ENCODE measurements at regions not wholly inside any gene's neighbourhood (a gene's known extent, or its start where the extent isn't known, plus 50 kb on each side); places are given as distances from the start of the nearest gene placed in this dataset.
"Not testable (repeated sequence)": the region's sequence is repeated elsewhere in the genome, so short reads cannot be mapped to it uniquely, and the experiment has no call there.

DNA sequence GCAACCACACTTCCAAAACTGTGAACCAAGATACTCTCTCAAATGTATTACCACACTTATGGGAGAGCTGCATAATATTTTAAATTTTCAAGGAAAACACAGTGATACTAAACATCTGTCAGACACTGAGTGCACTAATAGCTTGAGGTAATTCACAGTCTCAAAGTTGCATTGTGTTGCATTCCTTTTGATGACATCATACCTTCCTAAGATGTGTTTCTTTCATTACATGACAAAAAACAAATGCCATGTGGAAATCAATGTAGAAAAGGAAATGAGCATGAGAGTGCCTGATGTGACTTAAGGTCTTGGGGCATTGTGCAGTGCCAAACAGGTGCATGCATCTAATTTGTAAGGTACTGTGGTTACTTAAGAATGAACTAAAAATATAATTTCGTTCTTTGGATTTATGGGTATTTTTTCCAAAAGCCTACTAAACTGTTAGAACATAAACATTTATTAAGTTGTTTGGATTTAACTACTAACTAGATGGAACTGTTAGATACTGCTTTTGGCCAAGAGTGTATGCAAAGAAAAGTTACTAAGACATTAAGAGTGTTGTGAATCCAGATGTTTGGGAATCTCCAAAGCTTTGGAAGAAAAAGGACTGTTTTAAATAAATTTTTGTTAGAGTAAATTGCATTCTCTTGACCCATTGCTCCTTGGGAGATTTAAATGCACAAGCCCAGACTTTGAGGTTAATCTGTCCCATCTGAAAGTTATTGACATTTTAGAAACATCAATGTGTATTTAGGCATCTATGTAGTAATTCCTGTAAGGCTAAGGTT lies 496.2 kb upstream of the SEMA3D start:
- intact Hi-C loops (cut with DNase I; ENCODE audit: low total_unique reads) = no loop called here
- H3K4me3 ChIP-seq (ENCODE audit: low read depth, poor library complexity, severe bottlenecking) = no peak overlapping the region
- DNase-seq (ENCODE audit: low spot score in 2 of 2) = no peak
- WGBS, 2 donors = 44 to 57% methylated on average over 1 of the region's 1 CpG
- no peak for TF ChIP-seq POLR2A (IDR thresholded peaks at IDR 0.05)
- TF ChIP-seq, protein P1, sequence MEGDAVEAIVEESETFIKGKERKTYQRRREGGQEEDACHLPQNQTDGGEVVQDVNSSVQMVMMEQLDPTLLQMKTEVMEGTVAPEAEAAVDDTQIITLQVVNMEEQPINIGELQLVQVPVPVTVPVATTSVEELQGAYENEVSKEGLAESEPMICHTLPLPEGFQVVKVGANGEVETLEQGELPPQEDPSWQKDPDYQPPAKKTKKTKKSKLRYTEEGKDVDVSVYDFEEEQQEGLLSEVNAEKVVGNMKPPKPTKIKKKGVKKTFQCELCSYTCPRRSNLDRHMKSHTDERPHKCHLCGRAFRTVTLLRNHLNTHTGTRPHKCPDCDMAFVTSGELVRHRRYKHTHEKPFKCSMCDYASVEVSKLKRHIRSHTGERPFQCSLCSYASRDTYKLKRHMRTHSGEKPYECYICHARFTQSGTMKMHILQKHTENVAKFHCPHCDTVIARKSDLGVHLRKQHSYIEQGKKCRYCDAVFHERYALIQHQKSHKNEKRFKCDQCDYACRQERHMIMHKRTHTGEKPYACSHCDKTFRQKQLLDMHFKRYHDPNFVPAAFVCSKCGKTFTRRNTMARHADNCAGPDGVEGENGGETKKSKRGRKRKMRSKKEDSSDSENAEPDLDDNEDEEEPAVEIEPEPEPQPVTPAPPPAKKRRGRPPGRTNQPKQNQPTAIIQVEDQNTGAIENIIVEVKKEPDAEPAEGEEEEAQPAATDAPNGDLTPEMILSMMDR (IDR thresholded peaks at IDR 0.05) = no peak

DNA sequence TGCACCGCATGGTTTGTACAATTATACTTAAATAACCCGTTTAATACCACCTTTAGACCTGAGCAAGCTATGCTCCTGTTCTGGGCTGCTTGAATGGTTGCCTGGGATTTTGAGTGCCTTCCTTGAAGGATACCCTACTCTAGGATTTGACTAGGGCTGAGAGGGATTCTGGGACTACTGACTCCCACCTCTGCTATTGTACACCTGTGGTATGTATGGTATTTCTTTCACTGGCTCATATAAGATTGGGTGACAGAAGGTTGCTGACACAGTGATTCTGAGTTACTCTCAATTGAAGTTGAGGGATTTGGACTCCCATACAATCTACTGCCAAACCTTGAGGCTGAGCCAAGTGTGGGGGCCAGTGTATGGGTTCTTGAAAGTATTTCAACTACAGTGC lies 494.4 kb upstream of the SEMA3D start:
- no peak for DNase-seq (ENCODE audit: low spot score in 2 of 2)
- no peak overlapping the region for H3K4me3 ChIP-seq (ENCODE audit: low read depth, poor library complexity, severe bottlenecking)
- intact Hi-C loops (cut with DNase I; ENCODE audit: low total_unique reads) = no loop called here
- no peak for TF ChIP-seq POLR2A (IDR thresholded peaks at IDR 0.05)
- TF ChIP-seq, protein P1 (IDR thresholded peaks at IDR 0.05) = no peak
- 60 to 98% methylated on average over 2 of the region's 2 CpGs for WGBS, 2 donors

GRCh38 chr7:85675093-85675492 lies 488.2 kb upstream of the SEMA3D start:
- 93% methylated on average over 2 of the region's 2 CpGs for WGBS, 2 donors
- DNase-seq (ENCODE audit: low spot score in 2 of 2); intact Hi-C loops (cut with DNase I; ENCODE audit: low total_unique reads); H3K4me3 ChIP-seq (ENCODE audit: low read depth, poor library complexity, severe bottlenecking): not testable (repeated sequence)

DNA sequence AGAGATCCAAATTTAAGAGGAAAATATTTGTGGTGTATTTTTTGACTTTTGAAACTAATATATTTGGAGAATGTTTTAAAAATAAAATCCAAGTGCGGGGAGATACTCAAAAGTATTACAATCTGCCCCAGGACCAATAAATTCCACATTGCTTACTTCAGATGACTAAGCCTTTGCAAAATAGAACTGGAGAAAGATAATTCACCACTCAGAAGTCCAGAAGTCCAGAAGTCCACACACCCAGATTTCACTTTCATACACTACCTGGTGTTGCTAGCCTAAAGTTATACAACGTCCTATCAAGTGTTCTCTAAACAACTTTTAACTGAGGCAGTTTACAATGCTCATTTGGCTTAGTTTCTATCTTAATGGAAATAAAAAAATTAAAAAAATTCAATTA lies 487.0 kb upstream of the SEMA3D start:
- intact Hi-C loops (cut with DNase I; ENCODE audit: low total_unique reads) = no loop called here
- WGBS, 2 donors = 83 to 89% methylated on average over 2 of the region's 2 CpGs
- H3K4me3 ChIP-seq (ENCODE audit: low read depth, poor library complexity, severe bottlenecking) = no peak overlapping the region
- DNase-seq (ENCODE audit: low spot score in 2 of 2) = no peak
- no peak for TF ChIP-seq POLR2A (IDR thresholded peaks at IDR 0.05)
- TF ChIP-seq, protein P1 (IDR thresholded peaks at IDR 0.05) = no peak

DNA sequence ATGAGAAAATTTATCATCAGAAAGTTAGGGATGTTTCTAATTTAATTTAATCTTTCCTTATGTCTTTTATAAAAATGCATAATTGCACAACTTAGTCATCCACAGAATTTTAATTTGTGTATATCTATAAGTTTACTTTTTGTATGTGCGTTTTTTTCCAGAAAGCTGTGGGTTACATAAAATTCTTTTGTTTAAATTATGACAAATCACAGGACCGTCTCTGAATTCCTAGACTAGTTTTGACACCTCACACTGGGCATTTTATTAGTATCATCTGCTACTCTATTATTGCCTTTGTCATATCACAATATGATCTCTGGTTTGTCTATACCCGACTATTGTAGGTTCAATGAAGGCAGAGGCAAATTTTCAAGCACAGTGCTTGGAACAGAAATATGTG lies 482.4 kb upstream of the SEMA3D start:
- TF ChIP-seq POLR2A (IDR thresholded peaks at IDR 0.05) = no peak
- TF ChIP-seq, protein P1 (IDR thresholded peaks at IDR 0.05) = no peak
- DNase-seq (ENCODE audit: low spot score in 2 of 2) = no peak
- WGBS, 2 donors = 78 to 79% methylated on average over 3 of the region's 3 CpGs
- no peak overlapping the region for H3K4me3 ChIP-seq (ENCODE audit: low read depth, poor library complexity, severe bottlenecking)
- intact Hi-C loops (cut with DNase I; ENCODE audit: low total_unique reads) = no loop called here

GRCh38 chr7:85664341-85664740 lies 477.5 kb upstream of the SEMA3D start:
- no peak for DNase-seq (ENCODE audit: low spot score in 2 of 2)
- 76 to 89% methylated on average over 2 of the region's 2 CpGs for WGBS, 2 donors
- no peak overlapping the region for H3K4me3 ChIP-seq (ENCODE audit: low read depth, poor library complexity, severe bottlenecking)
- TF ChIP-seq, protein P1 (IDR thresholded peaks at IDR 0.05) = no peak
- TF ChIP-seq POLR2A (IDR thresholded peaks at IDR 0.05) = no peak
- intact Hi-C loops (cut with DNase I; ENCODE audit: low total_unique reads) = no loop called here

Measured in lower leg skin (tissue), 4 donors.